Activated CD8-positive, alpha-beta memory T cell treated with anti-CD3 and anti-CD28 coated beads, Interleukin-2, amount 10 ng/mL, durations not matched to agents 7 days and 5 days (primary cell): ENCODE measurements at regions not wholly inside any gene's neighbourhood (a gene's known extent, or its start where the extent isn't known, plus 50 kb on each side); places are given as distances from the start of the nearest gene placed in this dataset.

Experiments
- ATAC-seq: fragments of 150-1000 bp; cut with Tn5 transposase; one replicate; pipeline ENCODE4 v1.10.0; 2021; ENCODE audit warnings: moderate library complexity
- CTCF ChIA-PET: fragments of 350-600 bp; sonication (Branson Sonifier 250); formaldehyde crosslinking; loops from one replicate; lab custom pipeline; 2021; ENCODE audit warnings: antibody characterized with exemption; lab: Charles Lee
- DNase-seq: peaks from one replicate; pipeline ENCODE4 v3.0.0-alpha.2; 2020
- H3K27ac Mint-ChIP-seq: one replicate; pipeline ENCODE4 v1.8.0; 2021; ENCODE audit warnings: mild to moderate bottlenecking, mixed read lengths
- H3K27me3 Mint-ChIP-seq: one replicate; pipeline ENCODE4 v1.8.0; 2021; ENCODE audit warnings: mixed read lengths
- H3K36me3 Mint-ChIP-seq: one replicate; pipeline ENCODE4 v1.8.0; 2021; ENCODE audit warnings: mild to moderate bottlenecking, mixed read lengths
- H3K4me1 Mint-ChIP-seq: one replicate; pipeline ENCODE4 v1.8.0; 2021; ENCODE audit warnings: mixed read lengths
- H3K4me3 Mint-ChIP-seq: one replicate; pipeline ENCODE4 v1.8.0; 2021; ENCODE audit warnings: mild to moderate bottlenecking, moderate library complexity, mixed read lengths
- H3K9me3 Mint-ChIP-seq: one replicate; pipeline ENCODE4 v1.8.0; 2022; ENCODE audit warnings: low read depth, mixed read lengths

- no peaks in the 10 kb centered on the region for H3K36me3 Mint-ChIP-seq
- CTCF ChIA-PET: no interaction called here
Measured at GRCh38 chr2:18930971-18931370, 341.6 kb upstream of the NT5C1B start.

GRCh38 chr2:18927525-18928232 lies 338.3 kb upstream of the NT5C1B start:
- Mint-ChIP-seq H3K27ac (no peak overlapping the region), H3K4me1 (no peaks in the 10 kb centered on the region), H3K9me3 (peaks cover 2% of the 10 kb centered on the region), H3K4me3 (no peak overlapping the region), H3K27me3 (no peaks in the 10 kb centered on the region), H3K36me3 (no peaks in the 10 kb centered on the region)
- ATAC-seq (no peak), DNase-seq (no peak)
- CTCF ChIA-PET: no interaction called here

More at GRCh38 chr2:18930971-18931370, 341.6 kb upstream of the NT5C1B start:
- Mint-ChIP-seq H3K27ac (no peak overlapping the region), H3K4me1 (no peaks in the 10 kb centered on the region), H3K27me3 (no peaks in the 10 kb centered on the region), H3K9me3 (peaks cover 2% of the 10 kb centered on the region), H3K4me3 (no peak overlapping the region)
- ATAC-seq (no peak), DNase-seq (no peak)

GRCh38 chr2:18926631-18927524 lies 337.5 kb upstream of the NT5C1B start:
- H3K4me3 Mint-ChIP-seq: no peak overlapping the region
- no peak overlapping the region for H3K27ac Mint-ChIP-seq
- no peak for ATAC-seq
- no peaks in the 10 kb centered on the region for H3K36me3 Mint-ChIP-seq
- H3K9me3 Mint-ChIP-seq: peaks cover 2% of the 10 kb centered on the region
- H3K4me1 Mint-ChIP-seq: no peaks in the 10 kb centered on the region
- DNase-seq: no peak
- no peaks in the 10 kb centered on the region for H3K27me3 Mint-ChIP-seq
- CTCF ChIA-PET: no interaction called here

DNA sequence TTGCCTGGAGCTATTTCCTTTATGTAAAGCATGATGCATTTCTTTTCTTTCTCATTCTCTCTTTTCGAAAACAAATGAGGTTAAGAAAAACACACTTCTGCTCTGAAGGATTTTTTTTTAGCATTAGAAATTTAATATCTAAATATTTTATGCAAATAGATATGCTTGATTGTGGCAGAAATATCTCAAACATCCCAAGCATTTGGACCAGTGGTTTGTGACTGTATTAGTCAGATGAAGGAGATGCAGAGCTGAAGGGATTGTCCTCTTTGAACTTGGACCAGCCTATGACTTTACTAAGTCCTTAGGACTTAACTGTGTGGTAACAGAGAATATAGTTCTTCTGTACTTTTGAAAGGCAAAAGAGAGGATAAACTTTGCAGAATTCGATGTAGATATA lies 335.9 kb upstream of the NT5C1B start:
- H3K27me3 Mint-ChIP-seq: no peaks in the 10 kb centered on the region
- no peak for ATAC-seq
- CTCF ChIA-PET: no interaction called here
- peaks cover 2% of the 10 kb centered on the region for H3K9me3 Mint-ChIP-seq
- H3K27ac Mint-ChIP-seq: no peak overlapping the region
- no peaks in the 10 kb centered on the region for H3K4me1 Mint-ChIP-seq
- no peaks in the 10 kb centered on the region for H3K36me3 Mint-ChIP-seq
- no peak overlapping the region for H3K4me3 Mint-ChIP-seq
- no peak for DNase-seq

DNA sequence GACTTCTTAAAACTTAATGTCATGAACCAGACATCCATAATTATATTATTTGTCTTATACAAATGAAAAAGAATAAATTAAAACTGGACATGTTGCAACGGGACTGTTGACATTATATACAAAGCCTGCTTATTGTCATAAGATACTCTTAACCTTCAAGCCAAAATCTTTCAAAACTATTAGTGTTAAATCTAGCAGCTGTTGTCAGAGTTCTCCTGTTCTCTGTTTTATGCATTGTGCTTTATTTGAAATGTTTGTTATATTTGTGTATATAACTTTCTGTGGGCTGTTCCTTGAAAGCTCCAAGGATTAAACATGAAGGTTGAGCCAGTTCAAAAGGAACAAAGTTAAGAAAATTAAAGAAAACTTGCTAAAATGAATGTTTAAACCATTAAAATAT lies 335.5 kb upstream of the NT5C1B start:
- no peaks in the 10 kb centered on the region for H3K27me3 Mint-ChIP-seq
- DNase-seq (no peak), ATAC-seq (no peak)
- no peak overlapping the region for H3K27ac Mint-ChIP-seq
- H3K4me1 Mint-ChIP-seq: no peaks in the 10 kb centered on the region
- H3K4me3 Mint-ChIP-seq: no peak overlapping the region
- peaks cover 2% of the 10 kb centered on the region for H3K9me3 Mint-ChIP-seq
- CTCF ChIA-PET: no interaction called here
- no peaks in the 10 kb centered on the region for H3K36me3 Mint-ChIP-seq

DNA sequence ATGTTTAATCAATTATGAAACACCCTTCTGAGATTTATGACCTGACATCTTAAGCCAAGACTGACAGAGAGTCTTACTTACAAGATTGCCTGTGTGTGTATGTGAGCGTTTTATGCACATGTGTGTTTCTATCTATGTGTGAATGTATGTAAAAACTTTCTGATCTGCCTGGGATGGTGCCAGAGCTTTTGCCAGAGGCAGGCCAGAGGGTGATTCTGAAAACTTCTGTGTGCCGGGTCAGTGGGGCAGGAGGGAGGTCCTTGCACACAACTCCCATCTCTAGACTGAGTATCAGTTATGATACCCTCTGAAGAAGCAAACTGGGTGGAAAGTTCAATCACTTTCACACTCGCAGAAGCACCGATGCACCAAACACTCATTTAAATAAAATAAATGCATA lies 335.0 kb upstream of the NT5C1B start:
- CTCF ChIA-PET: no interaction called here
- Mint-ChIP-seq H3K4me3 (no peak overlapping the region), H3K36me3 (no peaks in the 10 kb centered on the region), H3K27me3 (no peaks in the 10 kb centered on the region), H3K4me1 (no peaks in the 10 kb centered on the region), H3K9me3 (peaks cover 2% of the 10 kb centered on the region), H3K27ac (no peak overlapping the region)
- no peak for ATAC-seq
- DNase-seq: no peak

DNA sequence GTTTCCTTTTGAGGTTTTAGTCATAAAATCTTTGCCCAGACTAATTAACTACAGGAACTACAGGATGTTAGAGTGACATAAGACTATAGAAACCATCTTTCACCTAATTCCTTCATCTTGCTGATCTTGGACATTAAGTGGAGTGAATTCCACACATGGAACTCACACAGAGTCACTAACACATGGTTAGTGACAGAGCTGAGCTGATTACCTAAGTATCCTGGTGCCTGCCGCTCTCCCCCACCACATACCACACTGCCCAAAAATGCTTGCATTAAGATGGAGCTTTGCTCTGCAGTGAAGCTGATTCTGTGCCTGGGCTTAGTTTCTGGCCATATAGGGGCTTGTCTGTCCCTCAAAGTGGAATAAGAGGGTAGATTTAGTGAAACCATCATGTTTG lies 332.9 kb upstream of the NT5C1B start:
- CTCF ChIA-PET: no interaction called here
- H3K4me3 Mint-ChIP-seq: no peak overlapping the region
- H3K27me3 Mint-ChIP-seq: no peaks in the 10 kb centered on the region

DNA sequence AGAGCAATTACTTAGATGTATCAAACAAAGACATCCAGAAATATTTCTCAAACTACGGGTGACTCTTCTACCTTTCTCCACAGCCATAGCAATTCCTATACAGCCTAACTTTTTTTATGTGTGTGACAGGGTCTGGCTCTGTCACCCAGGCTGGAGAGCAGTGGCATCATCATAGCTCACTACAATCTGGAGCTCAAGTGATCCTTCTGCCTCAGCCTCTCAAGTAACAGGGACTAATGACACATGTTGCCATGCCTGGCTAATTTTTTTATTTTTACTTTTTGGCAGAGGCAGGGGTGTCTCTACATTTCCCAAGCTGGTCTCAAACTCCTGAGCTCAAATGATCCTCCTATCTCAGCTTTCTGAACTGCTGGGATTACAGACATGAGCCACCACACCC lies 328.9 kb upstream of the NT5C1B start:
- ATAC-seq: no peak
- H3K27ac Mint-ChIP-seq: no peak overlapping the region
- CTCF ChIA-PET: interaction anchor here (1.0 kb wide), 1 partner anchor 397 kb away, joined by 3 read pairs; no protein-coding TSS in a partner anchor
- H3K27me3 Mint-ChIP-seq: no peaks in the 10 kb centered on the region
- H3K9me3 Mint-ChIP-seq: no peaks in the 10 kb centered on the region
- H3K4me3 Mint-ChIP-seq: no peak overlapping the region
- no peak for DNase-seq
- no peaks in the 10 kb centered on the region for H3K36me3 Mint-ChIP-seq
- H3K4me1 Mint-ChIP-seq: no peaks in the 10 kb centered on the region

More for the DNA sequence above, 332.9 kb upstream of the NT5C1B start:
- DNase-seq: no peak
- no peak for ATAC-seq
- no peaks in the 10 kb centered on the region for H3K36me3 Mint-ChIP-seq
- H3K9me3 Mint-ChIP-seq: peaks cover 2% of the 10 kb centered on the region
- H3K27ac Mint-ChIP-seq: no peak overlapping the region
- H3K4me1 Mint-ChIP-seq: no peaks in the 10 kb centered on the region

- Mint-ChIP-seq H3K27ac (no peak overlapping the region), H3K36me3 (no peaks in the 10 kb centered on the region), H3K9me3 (no peaks in the 10 kb centered on the region), H3K27me3 (no peaks in the 10 kb centered on the region), H3K4me3 (no peak overlapping the region), H3K4me1 (no peaks in the 10 kb centered on the region)
- ATAC-seq (no peak), DNase-seq (no peak)
- CTCF ChIA-PET: no interaction called here
Measured at GRCh38 chr2:18915227-18915626, 325.9 kb upstream of the NT5C1B start.

GRCh38 chr2:18913512-18913911 lies 324.1 kb upstream of the NT5C1B start:
- no peaks in the 10 kb centered on the region for H3K4me1 Mint-ChIP-seq
- H3K4me3 Mint-ChIP-seq: no peak overlapping the region
- no peak for ATAC-seq
- no peak for DNase-seq
- CTCF ChIA-PET: no interaction called here
- no peaks in the 10 kb centered on the region for H3K36me3 Mint-ChIP-seq
- H3K9me3 Mint-ChIP-seq: no peaks in the 10 kb centered on the region
- no peaks in the 10 kb centered on the region for H3K27me3 Mint-ChIP-seq
- no peak overlapping the region for H3K27ac Mint-ChIP-seq

- H3K4me1 Mint-ChIP-seq: no peaks in the 10 kb centered on the region
- ATAC-seq: no peak
- CTCF ChIA-PET: no interaction called here
- no peaks in the 10 kb centered on the region for H3K27me3 Mint-ChIP-seq
- H3K9me3 Mint-ChIP-seq: no peaks in the 10 kb centered on the region
- no peak overlapping the region for H3K4me3 Mint-ChIP-seq
- H3K27ac Mint-ChIP-seq: no peak overlapping the region
- no peaks in the 10 kb centered on the region for H3K36me3 Mint-ChIP-seq
- DNase-seq: no peak
Measured at GRCh38 chr2:18912225-18912888, 323.0 kb upstream of the NT5C1B start.

GRCh38 chr2:18911416-18911815 lies 322.0 kb upstream of the NT5C1B start:
- H3K4me3 Mint-ChIP-seq: no peak overlapping the region
- no peaks in the 10 kb centered on the region for H3K4me1 Mint-ChIP-seq
- ATAC-seq (no peak), DNase-seq (no peak)
- H3K27me3 Mint-ChIP-seq: no peaks in the 10 kb centered on the region
- H3K36me3 Mint-ChIP-seq: no peaks in the 10 kb centered on the region
- no peaks in the 10 kb centered on the region for H3K9me3 Mint-ChIP-seq
- CTCF ChIA-PET: no interaction called here
- no peak overlapping the region for H3K27ac Mint-ChIP-seq

DNA sequence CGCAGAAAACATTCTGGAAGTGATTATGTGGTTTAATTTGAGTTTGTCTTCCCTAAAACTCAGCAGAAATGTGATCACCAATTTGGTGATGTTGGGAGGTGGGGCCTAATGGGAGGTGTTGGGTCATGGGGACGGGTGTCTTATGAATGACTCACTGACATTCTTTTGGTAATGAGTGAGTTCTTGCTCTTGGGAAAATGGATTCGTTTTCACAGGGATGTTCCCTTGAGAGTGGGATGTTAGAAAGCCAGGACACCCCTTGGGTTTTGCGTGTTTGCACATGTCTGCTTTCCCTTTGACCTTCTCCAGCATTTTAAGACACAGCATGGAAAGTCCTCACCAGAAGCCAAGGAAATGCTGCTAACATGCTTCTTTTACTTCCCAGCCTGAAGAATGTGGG lies 321.5 kb upstream of the NT5C1B start:
- CTCF ChIA-PET: no interaction called here
- no peaks in the 10 kb centered on the region for H3K9me3 Mint-ChIP-seq
- ATAC-seq (no peak), DNase-seq (no peak)
- H3K36me3 Mint-ChIP-seq: no peaks in the 10 kb centered on the region
- H3K27ac Mint-ChIP-seq: no peak overlapping the region
- H3K4me1 Mint-ChIP-seq: no peaks in the 10 kb centered on the region
- H3K4me3 Mint-ChIP-seq: no peak overlapping the region
- no peaks in the 10 kb centered on the region for H3K27me3 Mint-ChIP-seq
